B cell (primary cell): ENCODE measurements at regions not wholly inside any gene's neighbourhood (a gene's known extent, or its start where the extent isn't known, plus 50 kb on each side); places are given as distances from the start of the nearest gene placed in this dataset.

Source experiments
- ATAC-seq: fragments of 200-7000 bp; cut with Tn5 transposase; one replicate; pipeline ENCODE4 v1.10.0; 2021; ENCODE audit warnings: low read depth, mild to moderate bottlenecking, moderate number of reproducible peaks, moderate library complexity
- CTCF ChIA-PET: fragments of 350-600 bp; sonication (Branson Sonifier 250); formaldehyde crosslinking; loops from one replicate; lab custom pipeline; 2021; ENCODE audit warnings: antibody characterized with exemption, inconsistent platforms; lab: Charles Lee
- POLR2A ChIA-PET: fragments of 350-600 bp; sonication (Branson Sonifier 250); formaldehyde crosslinking; loops from one replicate; lab custom pipeline; 2021; ENCODE audit warnings: antibody characterized with exemption; lab: Charles Lee
- DNase-seq: peaks from one replicate; pipeline ENCODE4 v3.0.0; 2013
- H2AFZ ChIP-seq: 2 replicates; pipeline ENCODE4 v1.6.1; 2012; ENCODE audit warnings: mild to moderate bottlenecking, low read depth, low read length; ENCODE audit not compliant: insufficient read depth, poor library complexity, severe bottlenecking
- H3K27ac ChIP-seq, 2 donors: 1 replicate in 1 of 2; 2 replicates in 1 of 2; pipeline ENCODE4 v1.5.1; 2012 to 2013; ENCODE audit warnings: low read length in 2 of 2, mild to moderate bottlenecking in 2 of 2, moderate library complexity in 1 of 2
- H3K27me3 ChIP-seq, 4 experiments: fragments of 200-600 bp in 1 of 4; sonication (generic) in 1 of 4; replicated peaks in 1 of 4; 1 replicate in 2 of 4; 2 replicates in 2 of 4; pipeline versions ENCODE4 v1.6.1 to v1.7.0; 2013 to 2016; ENCODE audit warnings: low read length in 3 of 4, mild to moderate bottlenecking in 2 of 4, mixed read lengths in 1 of 4, moderate library complexity in 1 of 4; ENCODE audit not compliant: insufficient read depth in 4 of 4, control insufficient read depth in 3 of 4; ENCODE audit errors: control extremely low read depth in 1 of 4
- H3K36me3 ChIP-seq, 2 experiments: replicated peaks in 1 of 2; 1 replicate in 1 of 2; 2 replicates in 1 of 2; pipeline versions ENCODE4 v1.6.1 to v1.7.1; 2013; ENCODE audit warnings: low read length in 1 of 2; ENCODE audit not compliant: insufficient read depth in 2 of 2, control insufficient read depth in 1 of 2; ENCODE audit errors: control extremely low read depth in 1 of 2, extremely low read depth in 1 of 2
- H3K4me1 ChIP-seq, 2 donors: fragments of 200-600 bp in 1 of 2; sonication (generic) in 1 of 2; 1 replicate in 1 of 2; 2 replicates in 1 of 2; pipeline versions ENCODE4 v1.5.1 to v1.6.1; 2013 to 2017; ENCODE audit warnings: low read length in 2 of 2; ENCODE audit not compliant: control insufficient read depth in 2 of 2, insufficient read depth in 2 of 2
- H3K4me2 ChIP-seq: replicated peaks from 2 replicates; pipeline ENCODE3; 2012; ENCODE audit warnings: mild to moderate bottlenecking, low read depth, low read length; ENCODE audit not compliant: poor library complexity, severe bottlenecking
- H3K4me3 ChIP-seq, 5 experiments: fragments of 200-600 bp in 1 of 5; sonication (generic) in 1 of 5; 1 replicate in 3 of 5; 2 replicates in 2 of 5; pipeline versions ENCODE4 v1.5.1 to v1.7.0; 2011 to 2016; ENCODE audit warnings: low read length in 4 of 5, mild to moderate bottlenecking in 4 of 5, low read depth in 2 of 5, control low read depth in 1 of 5, moderate library complexity in 1 of 5; ENCODE audit not compliant: insufficient read depth in 1 of 5; ENCODE audit errors: control extremely low read depth in 1 of 5, extremely low read depth in 1 of 5
- H3K79me2 ChIP-seq: fragments of 200-600 bp; sonication (generic); one replicate; pipeline ENCODE4 v1.6.0; 2016; ENCODE audit warnings: low read length; ENCODE audit not compliant: control insufficient read depth, insufficient read depth
- H3K9ac ChIP-seq: fragments of 200-600 bp; sonication (generic); 2 replicates; pipeline ENCODE4 v1.6.1; 2017; ENCODE audit warnings: mild to moderate bottlenecking, low read length, moderate library complexity
- H3K9me3 ChIP-seq, 3 donors: one replicate each; pipeline versions ENCODE4 v1.6.1 to v1.7.1; 2013; ENCODE audit warnings: low read length in 2 of 3; ENCODE audit not compliant: control insufficient read depth in 2 of 3, insufficient read depth in 1 of 3; ENCODE audit errors: control extremely low read depth in 1 of 3
- H4K20me1 ChIP-seq: 2 replicates; pipeline ENCODE4 v1.6.0; 2012; ENCODE audit warnings: mild to moderate bottlenecking, low read length; ENCODE audit not compliant: insufficient read depth, control insufficient read depth, poor library complexity, severe bottlenecking
- H3K27ac Mint-ChIP-seq: one replicate; pipeline ENCODE4 v1.8.0; 2021; ENCODE audit warnings: mixed read lengths
- H3K27me3 Mint-ChIP-seq: one replicate; pipeline ENCODE4 v1.8.0; 2021; ENCODE audit warnings: mixed read lengths
- H3K4me1 Mint-ChIP-seq: one replicate; pipeline ENCODE4 v1.8.0; 2021; ENCODE audit warnings: mixed read lengths
- H3K4me3 Mint-ChIP-seq: one replicate; pipeline ENCODE4 v1.8.0; 2021; ENCODE audit warnings: mixed read lengths
- H3K9me3 Mint-ChIP-seq: one replicate; pipeline ENCODE4 v1.8.0; 2022; ENCODE audit warnings: mixed read lengths; ENCODE audit not compliant: insufficient read depth
- CTCF ChIP-seq: fragments of 200-600 bp; IDR thresholded peaks from one replicate; pipeline ENCODE4 v1.8.0; 2022; ENCODE audit warnings: antibody characterized with exemption, mild to moderate bottlenecking
- EZH2 ChIP-seq: IDR thresholded peaks from 2 replicates; pipeline ENCODE4 v1.6.1; 2012; ENCODE audit warnings: borderline replicate concordance, low read depth, mild to moderate bottlenecking, moderate library complexity, low read length; ENCODE audit not compliant: insufficient read depth, poor library complexity, severe bottlenecking
- WGBS: methylation state at CpG from one replicate; pipeline ENCODE4 v1.1.5; 2013; ENCODE audit warnings: missing lambda C conversion rate; ENCODE audit not compliant: insufficient coverage; 5-methylcytosine and 5-hydroxymethylcytosine counted together
- intact Hi-C: fragments of 100-400 bp; cut with micrococcal nuclease; formaldehyde crosslinking; loops from one replicate; pipeline ENCODE4 v1.10.0; 2022

DNA sequence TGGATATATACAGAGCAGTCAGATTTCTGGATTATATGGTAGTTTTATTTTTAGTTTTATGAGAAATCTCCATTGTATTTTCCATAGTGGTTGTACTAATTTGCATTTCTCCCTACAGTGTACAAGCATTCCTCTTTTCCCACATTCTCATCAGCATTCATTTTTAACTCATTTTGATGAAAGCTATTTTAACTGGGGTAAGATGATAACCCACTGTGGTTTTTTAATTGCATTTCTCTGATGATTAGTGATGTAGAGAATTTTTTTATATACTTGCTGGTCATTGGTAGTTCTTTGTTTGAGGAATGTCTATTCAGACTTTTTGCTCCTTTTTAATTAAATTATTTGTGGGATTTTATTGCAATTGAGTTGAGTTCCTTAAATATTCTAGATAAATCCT, 903.6 kb downstream of the DIPK2A start:
- ChIA-PET POLR2A (no interaction called here), CTCF (no interaction called here)
- Mint-ChIP-seq H3K27ac (no peak overlapping the region), H3K4me1 (no peaks in the 10 kb centered on the region), H3K4me3 (no peak overlapping the region), H3K27me3 (no peaks in the 10 kb centered on the region), H3K9me3 (no peaks in the 10 kb centered on the region)
- intact Hi-C loops: no loop called here
- ATAC-seq (no peak), DNase-seq (no peak)
- Histone ChIP-seq H2AFZ (no peak overlapping the region), H3K27me3 (no peaks in the 10 kb centered on the region), H4K20me1 (no peaks in the 10 kb centered on the region), H3K27ac (no peak overlapping the region), H3K79me2 (no peaks in the 10 kb centered on the region), H3K36me3 (no peaks in the 10 kb centered on the region), H3K9me3 (no peaks in the 10 kb centered on the region), H3K9ac (no peak overlapping the region), H3K4me2 (no peak overlapping the region), H3K4me1 (no peaks in the 10 kb centered on the region), H3K4me3 (no peak overlapping the region)
- TF ChIP-seq EZH2 (no peak), CTCF (no peak)

GRCh38 chr3:144877356-144877755, 905.7 kb downstream of the DIPK2A start:
- WGBS: 87% methylated on average over 3 of the region's 9 CpGs
- POLR2A ChIA-PET: no interaction called here
- CTCF ChIA-PET: no interaction called here
- H3K9me3 Mint-ChIP-seq: no peaks in the 10 kb centered on the region
- no peaks in the 10 kb centered on the region for H4K20me1 ChIP-seq
- no peaks in the 10 kb centered on the region for H3K4me1 ChIP-seq
- no peak overlapping the region for H3K4me2 ChIP-seq
- no peak overlapping the region for H3K27ac Mint-ChIP-seq
- ATAC-seq (no peak), DNase-seq (no peak)
- no peaks in the 10 kb centered on the region for H3K4me1 Mint-ChIP-seq
- no peak overlapping the region for H3K4me3 Mint-ChIP-seq
- H3K36me3 ChIP-seq: no peaks in the 10 kb centered on the region
- intact Hi-C loops: no loop called here
- no peaks in the 10 kb centered on the region for H3K79me2 ChIP-seq
- H3K9me3 ChIP-seq: no peaks in the 10 kb centered on the region
- H3K4me3 ChIP-seq: no peak overlapping the region
- H2AFZ ChIP-seq: no peak overlapping the region
- TF ChIP-seq EZH2 (no peak), CTCF (no peak)
- no peak overlapping the region for H3K9ac ChIP-seq
- H3K27me3 Mint-ChIP-seq: no peaks in the 10 kb centered on the region
- no peak overlapping the region for H3K27ac ChIP-seq
- no peaks in the 10 kb centered on the region for H3K27me3 ChIP-seq
